ENCODE measurements at regions not wholly inside any gene's neighbourhood (a gene's known extent, or its start where the extent isn't known, plus 50 kb on each side); places are given as distances from the start of the nearest gene placed in this dataset.
"Not testable (repeated sequence)": the region's sequence is repeated elsewhere in the genome, so short reads cannot be mapped to it uniquely, and the experiment has no call there.

- DNase-seq: no peak
Measured at GRCh38 chr5:51034222-51034901, 348.9 kb upstream of the ISL1 start.

GRCh38 chr5:51039424-51040329 is 343.6 kb upstream of the ISL1 start:
- DNase-seq: no peak

DNA sequence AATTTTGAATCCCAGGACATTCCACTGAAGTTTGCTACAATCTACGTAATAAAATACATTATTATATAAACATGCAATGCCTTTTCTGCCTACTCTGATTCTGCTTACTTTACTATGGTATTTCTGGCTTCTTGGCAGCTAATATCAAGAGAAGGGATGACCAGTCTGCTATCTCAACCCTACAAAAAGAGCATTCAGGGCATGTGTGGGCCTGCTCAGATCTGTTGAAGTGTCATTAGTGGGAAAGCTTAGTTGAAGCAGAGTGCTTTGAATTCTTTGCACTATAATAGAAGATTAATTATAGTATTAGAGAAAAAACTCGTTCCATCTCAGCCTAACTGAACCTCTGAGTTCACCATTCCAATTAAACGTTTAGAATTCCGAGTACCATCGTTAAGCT is 339.5 kb upstream of the ISL1 start:
- no peak for DNase-seq

- DNase-seq: no peak
Measured at GRCh38 chr5:51047369-51047768, 335.9 kb upstream of the ISL1 start.

- no peak for DNase-seq
Measured at GRCh38 chr5:51053361-51053760, 329.9 kb upstream of the ISL1 start.

DNA sequence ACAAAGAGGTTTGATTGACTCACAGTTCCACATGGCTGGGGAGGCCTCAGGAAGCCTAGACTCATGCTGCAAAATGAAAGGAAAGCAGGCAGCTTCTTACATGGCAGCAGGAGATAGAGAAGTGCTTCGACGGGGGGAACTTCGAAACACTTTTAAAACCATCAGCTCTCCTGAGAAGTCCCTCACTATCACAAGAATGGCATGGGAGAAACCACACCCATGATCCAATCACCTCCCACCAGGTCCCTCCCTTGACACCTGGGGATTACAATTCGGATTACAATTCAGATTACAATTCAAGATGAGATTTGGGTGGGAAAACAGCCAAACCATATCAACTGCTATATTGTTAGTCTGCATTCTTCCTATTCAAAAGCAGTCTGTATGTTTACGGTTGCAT is 322.3 kb upstream of the ISL1 start:
- no peak for DNase-seq

DNA sequence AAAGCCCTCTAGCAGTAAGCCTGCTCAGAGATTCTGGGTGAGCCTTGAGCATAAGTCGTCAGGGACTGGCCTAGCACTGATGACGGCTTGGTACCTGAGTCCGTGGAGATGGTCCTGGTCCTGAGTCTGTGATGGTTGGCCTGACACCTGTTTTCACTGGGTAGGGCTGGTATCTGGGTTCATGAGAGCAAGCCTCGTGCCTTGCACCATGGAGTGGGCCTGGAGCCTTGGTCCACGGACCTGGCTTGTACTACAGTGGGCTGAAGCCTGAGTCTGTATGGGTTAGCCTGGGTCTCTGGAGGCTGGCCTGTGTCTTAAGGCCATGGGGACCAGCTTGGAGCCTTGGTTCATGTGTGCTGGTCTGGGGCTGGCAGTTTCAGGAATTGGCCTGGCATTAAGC is 310.3 kb upstream of the ISL1 start:
- DNase-seq: no peak

DNA sequence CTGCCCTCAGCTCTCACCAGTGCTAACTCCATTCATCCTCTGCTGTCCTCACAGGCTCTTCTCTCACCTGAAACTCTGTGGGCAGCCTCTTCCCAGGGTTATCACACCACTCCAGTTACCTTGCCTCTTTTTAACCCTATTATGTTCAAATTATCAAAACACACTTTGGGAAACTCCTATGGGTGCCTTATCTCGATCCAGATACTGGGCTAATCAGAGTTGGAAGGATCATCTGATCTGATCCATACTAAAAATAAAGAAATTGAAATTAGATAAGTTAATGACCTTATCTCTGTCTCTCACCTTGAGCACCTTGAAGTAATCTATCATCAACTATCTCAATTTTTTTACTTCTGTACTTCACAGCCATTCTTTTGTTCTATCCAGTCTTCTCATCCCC is 300.5 kb upstream of the ISL1 start:
- DNase-seq: no peak

DNA sequence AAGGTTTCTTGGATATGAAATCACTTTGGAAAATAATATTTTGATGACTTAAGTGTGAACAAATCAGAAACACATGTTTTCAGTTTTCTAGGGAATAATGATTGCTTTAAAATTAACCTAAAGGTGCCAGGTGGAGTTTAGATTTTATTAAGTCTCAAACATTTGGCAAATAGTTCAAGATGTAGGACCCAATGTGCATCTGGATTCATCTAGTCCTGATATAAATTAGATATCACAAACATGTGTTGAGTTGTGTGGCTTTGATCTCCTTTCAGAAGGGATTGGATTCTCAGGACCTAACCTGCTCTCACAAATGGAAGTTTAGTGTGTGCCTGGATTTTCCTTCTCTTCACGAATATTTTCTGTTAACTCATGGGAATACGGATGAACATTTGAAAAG is 291.4 kb upstream of the ISL1 start:
- no peak for DNase-seq

DNA sequence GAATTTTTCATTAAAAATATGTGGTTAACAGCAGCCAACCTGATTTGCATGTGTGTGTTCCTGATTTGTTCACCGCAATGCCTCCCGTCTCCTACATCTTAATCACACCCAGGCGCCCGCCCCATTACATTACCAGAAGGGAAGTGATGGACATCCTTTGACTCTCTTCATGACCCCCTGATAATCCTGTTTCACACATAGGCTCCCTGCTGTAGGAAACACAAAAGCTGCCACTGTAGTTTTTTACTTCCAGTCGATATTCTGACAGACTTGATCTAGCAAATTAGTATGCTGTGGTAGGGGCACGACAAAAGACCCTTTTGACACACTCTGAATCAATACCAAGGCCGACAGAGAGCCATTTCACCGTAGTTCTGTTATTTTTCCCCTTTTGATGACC is 287.8 kb upstream of the ISL1 start:
- DNase-seq: no peak

- DNase-seq: no peak
Measured at GRCh38 chr5:51096859-51097258, 286.4 kb upstream of the ISL1 start.

- no peak for DNase-seq
Measured at GRCh38 chr5:51099173-51099853, 283.9 kb upstream of the ISL1 start.

GRCh38 chr5:51104556-51104955 is 278.7 kb upstream of the ISL1 start:
- no peak for DNase-seq

DNA sequence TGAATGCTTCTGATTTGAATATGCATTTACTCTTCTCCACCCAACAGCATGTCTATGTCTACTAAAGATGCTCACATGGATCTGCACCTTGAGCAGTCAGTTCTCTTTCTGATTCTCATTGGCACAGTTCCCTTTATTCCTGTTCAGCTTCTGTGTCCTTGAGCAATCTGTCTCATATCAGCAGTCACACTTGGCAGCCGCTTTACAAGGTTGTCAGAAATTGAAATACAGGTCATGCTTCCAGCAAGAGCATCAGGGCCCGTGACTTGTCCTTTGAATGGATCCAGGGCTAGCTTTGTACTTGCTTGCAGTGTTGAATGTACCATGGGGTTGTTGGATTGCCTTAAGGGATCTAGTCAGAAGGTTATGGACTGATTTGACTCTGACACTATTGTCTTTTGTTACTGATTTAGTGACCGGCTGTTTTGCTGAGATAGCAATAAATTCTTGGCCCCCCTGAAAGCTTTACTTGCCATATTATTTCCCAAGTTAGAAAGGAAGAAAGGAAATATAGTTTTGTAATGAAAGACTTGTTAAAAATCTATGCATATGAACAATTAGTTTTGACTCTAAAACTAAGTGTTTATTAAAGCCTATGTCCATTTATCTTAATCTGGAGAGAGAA is 273.4 kb upstream of the ISL1 start:
- DNase-seq: no peak

- DNase-seq: no peak
Measured at GRCh38 chr5:51131266-51131665, 252.0 kb upstream of the ISL1 start.

DNA sequence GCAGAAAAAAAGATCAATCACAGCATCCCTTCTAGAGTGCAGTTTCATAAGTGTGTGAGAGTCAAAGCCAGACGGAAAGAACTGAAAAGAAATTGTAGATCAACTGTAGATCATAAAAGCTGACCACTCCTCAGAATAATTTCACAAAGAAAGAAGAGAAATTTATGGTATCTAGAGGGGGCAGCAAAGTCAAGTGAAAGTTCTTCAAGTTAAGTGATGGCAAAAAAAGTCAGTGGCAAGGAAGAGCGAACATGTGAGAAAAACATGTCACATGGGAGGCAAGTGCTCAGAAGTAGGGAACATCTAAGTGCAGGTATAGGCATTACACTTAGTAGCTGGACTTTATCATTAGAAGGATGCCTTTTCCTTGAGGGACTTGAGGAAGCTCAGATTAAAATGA is 245.1 kb upstream of the ISL1 start:
- DNase-seq: no peak

- DNase-seq: no peak
Measured at GRCh38 chr5:51148437-51148836, 234.8 kb upstream of the ISL1 start.

- DNase-seq: no peak
Measured at GRCh38 chr5:51156222-51156621, 227.0 kb upstream of the ISL1 start.

DNA sequence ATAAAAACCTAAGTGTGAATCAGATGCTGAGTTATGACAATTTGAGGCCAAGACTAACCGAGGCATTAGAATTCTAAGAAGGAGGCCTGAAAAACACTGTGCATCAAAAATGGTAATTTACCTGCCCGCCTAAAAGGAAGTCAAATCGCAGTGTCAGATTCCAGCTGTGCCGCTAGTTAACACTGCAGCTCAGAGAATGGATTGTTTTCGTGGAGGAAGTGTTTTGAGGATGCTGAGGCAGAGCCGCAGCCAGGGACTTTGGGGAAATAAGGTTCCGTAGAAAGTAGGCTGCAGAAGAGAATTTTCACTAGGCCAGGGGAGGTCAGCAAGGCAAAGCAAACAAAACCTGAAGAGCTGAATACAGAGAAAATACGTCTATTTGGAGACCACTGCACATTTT is 226.4 kb upstream of the ISL1 start:
- no peak for DNase-seq

- no peak for DNase-seq
Measured at GRCh38 chr5:51159164-51159563, 224.1 kb upstream of the ISL1 start.

DNA sequence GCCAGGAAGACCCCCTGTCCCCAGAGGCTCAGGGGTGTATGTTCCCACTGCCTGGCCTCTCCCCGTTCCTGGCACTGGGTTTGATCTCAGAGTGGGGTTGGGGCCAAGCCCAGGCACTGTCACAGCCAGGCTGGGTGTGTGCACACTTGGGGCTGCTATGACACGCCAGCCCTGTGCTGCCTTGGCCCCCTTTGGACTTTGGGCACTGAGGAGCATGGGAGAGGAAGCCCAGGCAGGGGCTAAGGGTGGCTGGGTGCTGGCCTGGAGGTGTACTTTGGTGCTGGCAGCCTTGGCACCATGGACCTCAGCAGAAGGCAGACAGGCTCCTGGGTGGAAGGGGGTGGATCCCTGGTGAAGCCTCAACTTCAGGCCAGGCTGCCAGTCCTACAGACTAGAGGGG is 223.6 kb upstream of the ISL1 start:
- DNase-seq: no peak

DNA sequence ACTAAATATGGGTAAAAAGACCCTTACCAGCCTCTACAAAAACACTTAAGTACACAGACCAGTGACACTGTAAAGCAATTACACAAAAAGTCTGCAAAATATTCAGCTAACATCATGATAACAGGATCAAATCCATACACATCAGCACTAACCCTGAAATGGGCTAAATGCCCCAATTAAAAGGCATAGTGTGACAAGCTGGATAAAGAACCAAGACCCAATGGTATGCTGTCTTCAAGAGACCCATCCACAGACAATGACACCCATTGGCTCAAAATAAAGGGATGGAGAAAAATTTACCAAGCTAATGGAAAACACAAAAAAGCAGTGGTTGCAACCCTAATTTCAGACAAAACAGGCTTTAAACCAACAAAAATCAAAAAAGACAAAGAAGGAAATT is 221.0 kb upstream of the ISL1 start:
- no peak for DNase-seq

- DNase-seq: not testable (repeated sequence)
Measured at GRCh38 chr5:51165621-51166020, 217.6 kb upstream of the ISL1 start.

All from activated CD4-positive, alpha-beta T cell treated with anti-CD3 and anti-CD28 coated beads, Interleukin-10, Interleukin-2, amounts not matched to agents 100 ng/mL and 50 ng/mL, durations not matched to agents 16 hours and 8 hours (primary cell).